ENCODE measurements at regions not wholly inside any gene's neighbourhood (a gene's known extent, or its start where the extent isn't known, plus 50 kb on each side); places are given as distances from the start of the nearest gene placed in this dataset.
"Not testable (repeated sequence)": the region's sequence is repeated elsewhere in the genome, so short reads cannot be mapped to it uniquely, and the experiment has no call there.

GRCh38 chr2:150129921-150130575 lies 357.4 kb downstream of the RND3 start:
- DNase-seq, result no peak

GRCh38 chr2:150127995-150128394 lies 359.5 kb downstream of the RND3 start:
- DNase-seq, result no peak

- DNase-seq, result no peak
Observed at GRCh38 chr2:150127346-150127990, 360.0 kb downstream of the RND3 start.

GRCh38 chr2:150126839-150127238 lies 360.6 kb downstream of the RND3 start:
- no peak for DNase-seq

- no peak for DNase-seq
Observed at GRCh38 chr2:150126143-150126740, 361.2 kb downstream of the RND3 start.

- no peak for DNase-seq
Observed at GRCh38 chr2:150125708-150126107, 361.8 kb downstream of the RND3 start.

GRCh38 chr2:150125188-150125587 lies 362.3 kb downstream of the RND3 start:
- DNase-seq, result no peak

GRCh38 chr2:150124739-150125138 lies 362.7 kb downstream of the RND3 start:
- no peak for DNase-seq

GRCh38 chr2:150122871-150123613 lies 364.4 kb downstream of the RND3 start:
- DNase-seq, result no peak

GRCh38 chr2:150122156-150122555 lies 365.3 kb downstream of the RND3 start:
- DNase-seq, result no peak

GRCh38 chr2:150120326-150120955 lies 367.0 kb downstream of the RND3 start:
- DNase-seq, result no peak

GRCh38 chr2:150119819-150120218 lies 367.6 kb downstream of the RND3 start:
- DNase-seq, result no peak

GRCh38 chr2:150114089-150114488 lies 373.4 kb downstream of the RND3 start:
- DNase-seq, result not testable (repeated sequence)

GRCh38 chr2:150110548-150110947 lies 376.9 kb downstream of the RND3 start:
- no peak for DNase-seq

GRCh38 chr2:150109912-150110311 lies 377.6 kb downstream of the RND3 start:
- DNase-seq, result no peak

- DNase-seq, result no peak
Observed at GRCh38 chr2:150109028-150109427, 378.4 kb downstream of the RND3 start.

GRCh38 chr2:150107816-150108215 lies 379.7 kb downstream of the RND3 start:
- no peak for DNase-seq

GRCh38 chr2:150107170-150107569 lies 380.3 kb downstream of the RND3 start:
- DNase-seq, result no peak

GRCh38 chr2:150101947-150102346 lies 385.5 kb downstream of the RND3 start:
- no peak for DNase-seq

GRCh38 chr2:150100834-150101233 lies 386.6 kb downstream of the RND3 start:
- no peak for DNase-seq

- no peak for DNase-seq
Observed at GRCh38 chr2:150100336-150100735, 387.1 kb downstream of the RND3 start.

- DNase-seq, result no peak
Observed at GRCh38 chr2:150099805-150100204, 387.7 kb downstream of the RND3 start.

GRCh38 chr2:150097901-150098531 lies 389.5 kb downstream of the RND3 start:
- no peak for DNase-seq

Data from activated CD4-positive, alpha-beta T cell treated with anti-CD3 and anti-CD28 coated beads, Interleukin-2, amount 50 U/mL, for 16 hours (primary cell).